Transverse colon (tissue), 4 donors: ENCODE measurements at regions not wholly inside any gene's neighbourhood (a gene's known extent, or its start where the extent isn't known, plus 50 kb on each side); places are given as distances from the start of the nearest gene placed in this dataset.

ENCODE experiments used
- DNase-seq: peaks from one replicate; pipeline ENCODE4 v3.0.0-alpha.2; 2019
- H3K27ac ChIP-seq, 4 donors: fragments of 200-600 bp; sonication (generic); 2 replicates each; pipeline ENCODE4 v1.5.1; 2016 to 2018; ENCODE audit warnings: inconsistent platforms in 4 of 4
- H3K27me3 ChIP-seq: fragments of 200-600 bp; sonication (generic); 2 replicates; pipeline ENCODE4 v1.5.1; 2017; ENCODE audit warnings: inconsistent platforms
- H3K36me3 ChIP-seq, 4 donors: fragments of 200-600 bp; sonication (generic); 2 replicates each; pipeline ENCODE4 v1.5.1; 2017 to 2019; ENCODE audit warnings: inconsistent platforms in 4 of 4
- H3K4me1 ChIP-seq, 4 donors: fragments of 200-600 bp; sonication (generic); 2 replicates each; pipeline ENCODE4 v1.5.1; 2017 to 2020; ENCODE audit warnings: inconsistent platforms in 4 of 4
- H3K4me3 ChIP-seq, 4 donors: fragments of 200-600 bp; sonication (generic); 1 replicate in 1 of 4; 2 replicates in 3 of 4; pipeline versions ENCODE4 v1.5.1 to v1.6.1; 2017 to 2019; ENCODE audit warnings: inconsistent platforms in 4 of 4
- H3K9me3 ChIP-seq, 2 donors: fragments of 200-600 bp; sonication (generic); 2 replicates each; pipeline ENCODE4 v1.5.1; 2017 to 2019; ENCODE audit warnings: inconsistent platforms in 2 of 2
- EP300 ChIP-seq: sonication (generic); formaldehyde crosslinking; IDR thresholded peaks from one replicate; pipeline ENCODE4 v1.6.1; 2017; ENCODE audit warnings: antibody characterized with exemption, low read depth
- POLR2A ChIP-seq: fragments of 450-650 bp; IDR thresholded peaks from one replicate; pipeline ENCODE4 v1.6.1; 2016; ENCODE audit warnings: antibody characterized with exemption, mild to moderate bottlenecking, moderate library complexity
- POLR2AphosphoS5 ChIP-seq, 3 donors: sonication (generic); formaldehyde crosslinking; IDR thresholded peaks; one replicate each; pipeline ENCODE4 v1.6.1; 2016; ENCODE audit warnings: antibody characterized with exemption in 3 of 3
- whole genome bisulfite sequencing, 2 donors: methylation state at CpG; one replicate each; pipeline ENCODE4 v1.1.5; 2018; ENCODE audit warnings: low coverage in 1 of 2; 5-methylcytosine and 5-hydroxymethylcytosine counted together
- in situ Hi-C, 4 donors: fragments of 200-750 bp; cut with MboI; loops; one replicate each; pipeline versions ENCODE4 v1.15.0 to v1.15.1; 2017; ENCODE audit warnings: low sequenced_read_pairs in 3 of 4, low pct_ligation_motif_present in 1 of 4, low pct_unique_long_range_greater_than_20kb in 1 of 4
- intact Hi-C: fragments of 100-400 bp; cut with DNase I; formaldehyde crosslinking; loops from one replicate; pipeline ENCODE4 v1.15.1; 2023; ENCODE audit warnings: low total_unique reads
- TF ChIP-seq, protein P1 (sequence below), 5 experiments: fragments of 200-600 bp in 3 of 5; fragments of 450-650 bp in 2 of 5; sonication (generic) in 3 of 5; IDR thresholded peaks; 1 replicate in 2 of 5; 2 replicates in 3 of 5; pipeline ENCODE4 v1.5.1; 2016 to 2017; ENCODE audit warnings: antibody characterized with exemption in 5 of 5, inconsistent platforms in 3 of 5, mild to moderate bottlenecking in 2 of 5, moderate library complexity in 1 of 5

DNA sequence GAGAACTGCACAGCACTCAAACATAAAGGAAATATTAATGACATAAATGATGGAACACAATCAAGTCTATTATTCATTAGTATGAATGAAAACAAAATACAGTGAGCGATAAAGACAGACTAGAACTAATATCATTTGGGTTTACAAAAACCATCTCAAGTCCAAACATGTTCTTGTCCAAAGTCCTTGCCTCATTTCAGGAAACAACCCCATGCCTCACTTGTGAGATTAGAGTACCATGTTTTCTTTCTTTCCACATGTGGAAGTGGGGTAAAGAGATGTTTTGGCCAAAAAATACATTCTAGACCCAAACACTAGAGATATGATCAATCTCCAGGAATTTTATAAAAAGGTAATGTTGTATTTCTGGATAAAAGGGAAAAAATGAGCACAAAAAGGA lies 53.3 kb upstream of the NFE2L2 start:
- intact Hi-C loops (no loop called here), in situ Hi-C loops (no loop called here)
- 60 to 93% methylated on average over 1 of the region's 1 CpG for WGBS, 2 donors

DNA sequence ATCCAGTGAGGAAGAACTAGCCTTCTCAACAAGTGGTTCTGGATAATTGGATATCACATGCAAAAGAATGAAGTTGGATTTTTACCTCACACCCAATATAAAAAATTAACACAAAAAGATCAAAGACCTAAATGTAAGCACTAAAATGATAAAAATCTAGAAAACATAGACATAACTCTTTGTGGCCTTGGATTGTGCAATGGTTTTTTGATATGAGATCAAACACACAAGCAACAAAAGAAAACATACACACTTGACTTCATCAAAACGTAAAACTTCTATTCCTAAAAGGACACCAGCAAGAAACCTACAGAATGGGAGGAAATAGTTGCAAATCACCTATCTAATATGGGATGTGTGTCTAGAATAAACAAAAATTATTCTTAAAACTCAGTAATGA lies 54.1 kb upstream of the NFE2L2 start:
- no peak for DNase-seq
- Histone ChIP-seq H3K9me3 (no peaks in the 10 kb centered on the region), H3K27ac (no peak overlapping the region), H3K4me1 (peaks cover 0 to 15% (median 5%) of the 10 kb centered on the region in 4 donors), H3K27me3 (no peaks in the 10 kb centered on the region), H3K4me3 (no peak overlapping the region), H3K36me3 (no peaks in the 10 kb centered on the region)
- in situ Hi-C loops (no loop called here), intact Hi-C loops (no loop called here)
- 67 to 97% methylated on average over 1 of the region's 1 CpG for WGBS, 2 donors
- TF ChIP-seq POLR2A, result no peak
- no peak for TF ChIP-seq EP300
- no peak for TF ChIP-seq POLR2AphosphoS5 (IDR thresholded peaks at IDR 0.05)

More for the DNA sequence above, 53.3 kb upstream of the NFE2L2 start:
- no peaks in the 10 kb centered on the region for H3K36me3 ChIP-seq
- DNase-seq, result no peak
- no peak overlapping the region for H3K4me3 ChIP-seq
- H3K4me1 ChIP-seq, result peaks cover 0 to 8% (median 3%) of the 10 kb centered on the region in 4 donors
- no peak overlapping the region for H3K27ac ChIP-seq
- no peaks in the 10 kb centered on the region for H3K9me3 ChIP-seq
- TF ChIP-seq, protein P1, sequence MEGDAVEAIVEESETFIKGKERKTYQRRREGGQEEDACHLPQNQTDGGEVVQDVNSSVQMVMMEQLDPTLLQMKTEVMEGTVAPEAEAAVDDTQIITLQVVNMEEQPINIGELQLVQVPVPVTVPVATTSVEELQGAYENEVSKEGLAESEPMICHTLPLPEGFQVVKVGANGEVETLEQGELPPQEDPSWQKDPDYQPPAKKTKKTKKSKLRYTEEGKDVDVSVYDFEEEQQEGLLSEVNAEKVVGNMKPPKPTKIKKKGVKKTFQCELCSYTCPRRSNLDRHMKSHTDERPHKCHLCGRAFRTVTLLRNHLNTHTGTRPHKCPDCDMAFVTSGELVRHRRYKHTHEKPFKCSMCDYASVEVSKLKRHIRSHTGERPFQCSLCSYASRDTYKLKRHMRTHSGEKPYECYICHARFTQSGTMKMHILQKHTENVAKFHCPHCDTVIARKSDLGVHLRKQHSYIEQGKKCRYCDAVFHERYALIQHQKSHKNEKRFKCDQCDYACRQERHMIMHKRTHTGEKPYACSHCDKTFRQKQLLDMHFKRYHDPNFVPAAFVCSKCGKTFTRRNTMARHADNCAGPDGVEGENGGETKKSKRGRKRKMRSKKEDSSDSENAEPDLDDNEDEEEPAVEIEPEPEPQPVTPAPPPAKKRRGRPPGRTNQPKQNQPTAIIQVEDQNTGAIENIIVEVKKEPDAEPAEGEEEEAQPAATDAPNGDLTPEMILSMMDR (IDR thresholded peaks at IDR 0.05), result no peak
- no peak for TF ChIP-seq EP300
- no peak for TF ChIP-seq POLR2A
- TF ChIP-seq POLR2AphosphoS5 (IDR thresholded peaks at IDR 0.05), result no peak
- H3K27me3 ChIP-seq, result no peaks in the 10 kb centered on the region

DNA sequence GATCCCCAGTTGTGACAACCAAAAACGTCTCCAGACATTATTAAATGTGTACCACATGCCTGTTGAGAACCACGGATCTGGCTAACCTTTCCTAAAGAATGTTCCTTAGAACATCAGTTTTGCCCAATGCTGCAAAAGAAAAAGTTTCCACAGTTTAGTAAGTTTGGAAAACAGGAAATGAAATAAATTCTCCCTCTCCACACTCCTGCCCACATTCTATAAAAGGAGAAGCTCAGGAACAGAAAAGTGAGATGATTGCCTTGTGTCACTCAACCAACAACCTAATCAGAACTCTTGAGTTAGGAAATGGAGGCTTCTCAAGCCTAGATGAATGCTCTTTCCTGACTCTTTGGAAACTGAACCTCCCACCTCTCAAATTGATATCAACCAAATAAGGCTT lies 56.1 kb upstream of the NFE2L2 start:
- Histone ChIP-seq H3K9me3 (no peaks in the 10 kb centered on the region), H3K4me1 (peaks cover 0 to 33% (median 15%) of the 10 kb centered on the region in 4 donors), H3K36me3 (no peaks in the 10 kb centered on the region), H3K27ac (no peak overlapping the region), H3K27me3 (no peaks in the 10 kb centered on the region), H3K4me3 (no peak overlapping the region)
- TF ChIP-seq, protein P1 (IDR thresholded peaks at IDR 0.05), result no peak
- TF ChIP-seq POLR2A (no peak), EP300 (no peak), POLR2AphosphoS5 (IDR thresholded peaks at IDR 0.05) (no peak)
- WGBS, 2 donors, result 88% methylated on average over 2 of the region's 2 CpGs; no CpG with 5 or more reads in 1 of the 2 donors
- DNase-seq, result no peak
- intact Hi-C loops (no loop called here), in situ Hi-C loops (no loop called here)

DNA sequence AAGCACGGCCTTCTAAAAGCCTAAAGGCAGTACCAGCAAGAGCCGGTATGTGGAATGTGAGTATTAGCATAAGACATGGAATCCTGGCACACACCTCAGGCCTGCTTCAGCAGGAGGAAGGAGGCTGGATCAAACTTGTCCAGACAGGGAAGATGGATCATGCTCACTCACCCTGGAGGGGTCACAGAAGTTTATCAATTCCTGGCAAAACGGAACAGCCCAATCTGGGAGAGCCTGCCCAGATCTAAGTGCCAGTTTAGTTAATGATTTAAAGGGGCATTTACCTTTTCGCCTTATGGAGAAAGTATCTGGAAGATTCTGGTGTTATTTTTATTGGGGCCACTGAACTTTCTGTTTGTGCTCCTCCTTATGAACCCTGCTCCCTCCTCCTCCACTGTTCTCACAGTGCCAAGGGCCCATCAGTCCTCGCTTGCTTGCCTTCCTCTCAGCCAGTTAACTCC lies 58.3 kb upstream of the NFE2L2 start:
- Histone ChIP-seq H3K4me3 (no peak overlapping the region), H3K4me1 (peaks cover 0 to 40% (median 20%) of the 10 kb centered on the region in 4 donors), H3K36me3 (no peaks in the 10 kb centered on the region), H3K27me3 (no peaks in the 10 kb centered on the region), H3K27ac (peak overlapping the region; percentile 60 to 71 (median 66)), H3K9me3 (no peaks in the 10 kb centered on the region)
- 50 to 62% methylated on average over 5 of the region's 5 CpGs for WGBS, 2 donors
- peak; percentile 63 for DNase-seq
- in situ Hi-C loops (no loop called here), intact Hi-C loops (no loop called here)
- no peak for TF ChIP-seq EP300
- TF ChIP-seq, protein P1 (IDR thresholded peaks at IDR 0.05), result peak in 2 of 5 experiments; percentile 26 to 35
- TF ChIP-seq POLR2AphosphoS5 (IDR thresholded peaks at IDR 0.05), result peak in 2 of 3 donors; percentile 14 to 56
- no peak for TF ChIP-seq POLR2A

DNA sequence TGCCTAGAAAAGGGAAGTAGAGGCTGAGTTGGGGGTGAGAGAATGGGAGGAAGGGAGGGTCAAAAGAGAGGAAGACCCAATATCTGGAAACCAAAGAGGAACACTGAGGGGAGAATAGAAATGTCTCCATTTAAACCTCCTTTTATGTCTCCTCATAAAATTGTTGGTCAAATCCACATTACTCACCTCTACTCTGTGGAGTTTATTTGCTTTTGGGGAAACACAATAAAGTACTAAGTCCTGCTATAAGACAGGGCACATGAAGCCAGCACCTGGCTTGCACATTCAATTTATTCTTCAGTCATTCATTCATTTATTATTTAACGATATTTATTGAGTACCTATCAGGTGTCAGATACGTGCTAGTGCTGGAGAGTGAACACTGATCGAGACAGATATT lies 60.3 kb upstream of the NFE2L2 start:
- H3K4me1 ChIP-seq, result peaks cover 0 to 40% (median 20%) of the 10 kb centered on the region in 4 donors
- H3K27ac ChIP-seq, result peak overlapping the region in 3 of 4 donors; percentile 10 to 32 (median 18)
- no peaks in the 10 kb centered on the region for H3K9me3 ChIP-seq
- TF ChIP-seq POLR2AphosphoS5 (IDR thresholded peaks at IDR 0.05), result no peak
- no peak for TF ChIP-seq POLR2A
- TF ChIP-seq, protein P1 (IDR thresholded peaks at IDR 0.05), result no peak
- no peak for TF ChIP-seq EP300
- intact Hi-C loops (no loop called here), in situ Hi-C loops (loop anchor here in 2 of 4 donors (25.0 kb wide), 2 partner anchors 288 to 413 kb away; a partner anchor contains a TSS)
- DNase-seq, result no peak
- H3K27me3 ChIP-seq, result no peaks in the 10 kb centered on the region
- H3K36me3 ChIP-seq, result no peaks in the 10 kb centered on the region
- WGBS, 2 donors, result 41 to 63% methylated on average over 3 of the region's 3 CpGs
- H3K4me3 ChIP-seq, result no peak overlapping the region
